Mesothelial cell of epicardium (in vitro differentiated cells): ENCODE measurements at regions not wholly inside any gene's neighbourhood (a gene's known extent, or its start where the extent isn't known, plus 50 kb on each side); places are given as distances from the start of the nearest gene placed in this dataset.

Experiments
- DNase-seq, 2 experiments: peaks; one replicate each; pipeline ENCODE4 v3.0.0; 2021; ENCODE audit warnings: low spot score in 2 of 2; ENCODE audit not compliant: unreplicated experiment in 2 of 2
- H3K27ac Mint-ChIP-seq: 2 replicates; pipeline ENCODE4 v1.8.0; 2021; ENCODE audit warnings: mixed read lengths
- H3K27me3 Mint-ChIP-seq: 2 replicates; pipeline ENCODE4 v1.8.0; 2021; ENCODE audit warnings: low read depth, mixed read lengths
- H3K36me3 Mint-ChIP-seq: 2 replicates; pipeline ENCODE4 v1.8.0; 2021; ENCODE audit warnings: mixed read lengths
- H3K4me1 Mint-ChIP-seq: 2 replicates; pipeline ENCODE4 v1.8.0; 2021; ENCODE audit warnings: mixed read lengths
- H3K4me3 Mint-ChIP-seq: 2 replicates; pipeline ENCODE4 v1.8.0; 2021; ENCODE audit warnings: mild to moderate bottlenecking, moderate library complexity, mixed read lengths
- H3K9me3 Mint-ChIP-seq: 2 replicates; pipeline ENCODE4 v1.8.0; 2021; ENCODE audit warnings: mixed read lengths
- CTCF ChIP-seq: fragments of 200-600 bp; sonication (generic); IDR thresholded peaks from one replicate; pipeline ENCODE4 v1.5.0; 2021; ENCODE audit warnings: antibody characterized with exemption; ENCODE audit not compliant: unreplicated experiment

GRCh38 chr2:221034973-221035372, 537.1 kb downstream of the EPHA4 start:
- H3K36me3 Mint-ChIP-seq = no peaks in the 10 kb centered on the region
- H3K4me1 Mint-ChIP-seq = peaks cover 12% of the 10 kb centered on the region
- peaks cover 2% of the 10 kb centered on the region for H3K27me3 Mint-ChIP-seq
- H3K27ac Mint-ChIP-seq = no peak overlapping the region
- no peak for DNase-seq
- no peak for TF ChIP-seq CTCF
- peaks cover 5% of the 10 kb centered on the region for H3K9me3 Mint-ChIP-seq
- no peak overlapping the region for H3K4me3 Mint-ChIP-seq

GRCh38 chr2:221042926-221043325, 529.2 kb downstream of the EPHA4 start:
- Mint-ChIP-seq H3K27me3 (no peaks in the 10 kb centered on the region), H3K9me3 (peaks cover 5% of the 10 kb centered on the region), H3K36me3 (no peaks in the 10 kb centered on the region), H3K4me3 (no peak overlapping the region), H3K4me1 (peaks cover 3% of the 10 kb centered on the region), H3K27ac (no peak overlapping the region)
- DNase-seq = no peak
- no peak for TF ChIP-seq CTCF

GRCh38 chr2:221044781-221045180, 527.3 kb downstream of the EPHA4 start:
- DNase-seq = no peak
- no peak for TF ChIP-seq CTCF
- Mint-ChIP-seq H3K9me3 (no peaks in the 10 kb centered on the region), H3K4me1 (peaks cover 8% of the 10 kb centered on the region), H3K4me3 (no peak overlapping the region), H3K36me3 (no peaks in the 10 kb centered on the region), H3K27ac (no peak overlapping the region), H3K27me3 (no peaks in the 10 kb centered on the region)

GRCh38 chr2:221050020-221050795, 521.9 kb downstream of the EPHA4 start:
- no peak for TF ChIP-seq CTCF
- H3K9me3 Mint-ChIP-seq = no peaks in the 10 kb centered on the region
- DNase-seq = no peak
- H3K4me3 Mint-ChIP-seq = no peak overlapping the region
- H3K36me3 Mint-ChIP-seq = no peaks in the 10 kb centered on the region
- H3K4me1 Mint-ChIP-seq = peaks cover 5% of the 10 kb centered on the region
- no peaks in the 10 kb centered on the region for H3K27me3 Mint-ChIP-seq
- no peak overlapping the region for H3K27ac Mint-ChIP-seq

- Mint-ChIP-seq H3K4me3 (no peak overlapping the region), H3K27me3 (no peaks in the 10 kb centered on the region), H3K4me1 (peaks cover 5% of the 10 kb centered on the region)
These were observed 520.9 kb downstream of the EPHA4 start for GRCh38 chr2:221051162-221051561.

More at GRCh38 chr2:221051162-221051561, 520.9 kb downstream of the EPHA4 start:
- no peak for DNase-seq
- no peaks in the 10 kb centered on the region for H3K36me3 Mint-ChIP-seq
- H3K9me3 Mint-ChIP-seq = peaks cover 1% of the 10 kb centered on the region
- H3K27ac Mint-ChIP-seq = no peak overlapping the region
- no peak for TF ChIP-seq CTCF
